Esophagus mucosa (tissue), 1 donor: ENCODE measurements at regions not wholly inside any gene's neighbourhood (a gene's known extent, or its start where the extent isn't known, plus 50 kb on each side); places are given as distances from the start of the nearest gene placed in this dataset.
A peak's percentile ranks its signal among the peaks of the same experiment; 100 is the strongest.
"Not testable (repeated sequence)": the region's sequence is repeated elsewhere in the genome, so short reads cannot be mapped to it uniquely, and the experiment has no call there.

Source experiments
- ATAC-seq: fragments of 200-7000 bp; cut with Tn5 transposase; one replicate; pipeline ENCODE4 v1.9.1; 2020
- donor health status: DM: yes; HTN: yes; CAD: no.

GRCh38 chr16:86240716-86241363 lies 269.5 kb upstream of the FOXF1 start:
- ATAC-seq, result no peak

DNA sequence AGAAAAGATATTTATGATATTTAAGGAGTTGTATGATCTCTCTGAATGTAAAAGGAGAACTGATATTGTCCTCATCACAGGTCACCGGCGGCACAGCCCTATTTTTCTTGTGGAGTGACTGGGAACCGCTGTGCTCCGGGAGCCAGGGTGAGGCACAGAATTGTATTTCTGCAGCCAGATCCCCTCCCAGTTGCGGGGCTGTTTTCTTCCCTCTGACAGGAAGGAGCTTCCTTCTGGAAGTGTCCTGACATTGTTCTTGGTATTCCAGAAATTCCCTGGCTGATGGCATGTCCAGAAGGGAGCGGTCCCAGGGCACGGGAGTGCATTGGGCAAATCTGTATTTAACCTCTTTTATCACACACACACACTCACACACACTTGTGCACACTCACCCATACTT lies 268.6 kb upstream of the FOXF1 start:
- no peak for ATAC-seq

GRCh38 chr16:86242244-86243122 lies 267.8 kb upstream of the FOXF1 start:
- ATAC-seq, result peak; percentile 15

DNA sequence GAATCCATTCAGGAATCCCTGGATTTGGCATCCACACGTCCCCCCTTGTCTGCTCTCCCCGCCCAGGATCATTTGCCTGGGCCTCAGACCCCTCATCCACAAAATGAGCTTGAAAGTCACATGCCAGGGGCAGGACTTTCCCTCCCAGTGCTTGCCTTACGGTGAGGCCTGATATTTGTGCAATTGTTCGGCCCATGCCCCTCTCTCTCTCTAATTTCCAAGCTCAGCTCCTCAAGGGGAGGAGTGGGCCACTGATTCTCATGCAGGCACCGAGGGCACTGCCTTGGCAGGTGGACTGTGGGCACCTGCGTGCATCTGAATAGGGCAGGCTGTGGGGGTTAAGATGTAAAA lies 267.2 kb upstream of the FOXF1 start:
- ATAC-seq, result no peak

- ATAC-seq, result no peak
Observed at GRCh38 chr16:86243571-86244154, 266.7 kb upstream of the FOXF1 start.

DNA sequence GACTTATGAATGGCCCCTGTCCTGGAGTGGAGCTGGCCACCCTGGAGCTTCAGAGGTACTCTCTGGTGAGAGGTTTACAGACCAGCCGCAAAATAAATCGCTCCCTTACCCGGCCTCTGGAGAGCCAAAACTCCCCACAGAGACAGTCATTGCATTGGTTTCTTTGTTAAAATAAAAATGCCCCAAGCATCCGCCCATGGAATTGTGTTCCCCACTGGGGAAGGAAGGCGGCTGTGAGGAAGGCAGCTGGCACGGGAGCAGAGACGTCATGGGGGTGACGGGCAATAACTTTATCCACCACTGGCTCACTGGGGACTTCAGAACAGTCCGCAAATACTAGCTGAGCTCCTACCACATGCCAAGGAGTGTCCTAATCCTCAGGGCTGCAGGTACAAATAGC lies 266.2 kb upstream of the FOXF1 start:
- no peak for ATAC-seq

DNA sequence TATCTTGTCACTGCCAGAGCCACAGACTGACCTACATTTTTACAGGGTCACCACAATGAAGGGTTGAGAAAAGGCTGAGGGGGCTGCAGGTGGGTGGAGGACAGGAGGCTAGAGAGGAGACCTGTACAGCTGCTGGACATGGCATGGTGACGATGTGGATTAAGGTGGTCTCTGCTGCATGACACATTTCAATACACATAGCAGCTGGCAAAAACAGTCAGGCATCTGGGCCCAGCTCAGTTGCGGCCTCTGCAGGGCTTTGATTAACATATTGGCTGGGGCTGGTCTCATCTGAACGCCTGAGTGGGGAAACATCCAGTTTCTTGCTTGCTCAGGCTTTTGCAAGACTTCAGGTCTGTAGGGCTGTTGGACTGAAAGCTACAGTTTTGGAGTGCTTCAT lies 265.4 kb upstream of the FOXF1 start:
- ATAC-seq, result no peak

DNA sequence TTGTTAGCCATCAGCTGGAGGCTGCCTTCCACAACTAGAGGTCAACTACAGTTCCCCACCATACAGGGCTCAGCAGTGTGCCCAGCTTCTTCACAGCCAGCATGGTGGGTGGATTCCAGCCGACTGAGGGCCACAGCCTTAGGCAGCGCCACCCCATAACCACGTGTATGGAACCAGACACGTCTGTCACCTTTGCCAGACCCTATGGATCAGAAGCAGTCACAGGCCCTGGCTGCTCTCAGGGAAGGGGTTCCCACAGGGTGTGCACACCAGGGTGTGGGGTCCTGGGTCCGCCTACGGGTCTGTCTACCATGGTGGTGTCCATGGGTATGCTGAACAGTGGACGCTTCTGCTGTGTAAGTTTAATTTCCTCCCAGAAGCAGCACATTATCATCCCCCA lies 265.0 kb upstream of the FOXF1 start:
- no peak for ATAC-seq

DNA sequence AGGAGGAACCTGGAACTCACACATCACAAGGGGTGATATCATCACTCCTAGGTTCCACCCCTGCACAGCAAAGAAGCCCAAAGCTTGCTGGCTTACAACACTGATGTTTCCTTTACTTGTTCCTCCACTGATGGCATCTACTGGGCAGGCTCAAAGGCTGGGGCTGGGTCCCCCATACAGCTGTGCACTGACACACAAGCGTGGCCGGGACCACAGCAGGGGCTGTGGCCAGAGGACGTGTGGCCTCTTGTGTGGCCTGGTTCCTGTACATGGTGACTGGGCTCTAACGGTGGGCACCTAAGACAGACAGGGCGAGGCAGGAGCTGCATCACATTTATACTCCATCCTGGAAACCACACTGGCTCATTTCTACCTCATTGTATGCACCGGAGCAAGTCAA lies 264.4 kb upstream of the FOXF1 start:
- no peak for ATAC-seq

GRCh38 chr16:86248310-86248905 lies 261.9 kb upstream of the FOXF1 start:
- ATAC-seq, result no peak

DNA sequence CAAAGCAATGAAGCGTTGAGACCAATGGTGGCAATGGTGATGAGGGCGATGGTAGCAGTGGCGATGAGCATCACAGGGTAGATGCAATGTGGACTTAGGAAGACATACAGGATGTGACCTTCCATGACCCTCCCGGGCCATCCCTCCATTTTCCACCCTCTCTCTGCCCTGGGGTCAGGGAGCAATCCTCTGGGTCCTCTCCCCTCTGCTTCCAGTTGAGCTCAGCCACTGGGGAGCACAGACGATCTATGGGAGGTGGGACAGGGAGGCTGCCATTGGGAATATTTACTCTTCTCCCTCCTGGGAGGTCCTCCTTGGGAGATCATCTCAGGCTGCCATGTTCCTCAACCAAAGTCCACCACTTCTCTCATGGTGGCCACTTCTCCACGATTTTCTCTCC lies 260.7 kb upstream of the FOXF1 start:
- ATAC-seq, result no peak

- ATAC-seq, result no peak
Observed at GRCh38 chr16:86251682-86252081, 258.6 kb upstream of the FOXF1 start.

DNA sequence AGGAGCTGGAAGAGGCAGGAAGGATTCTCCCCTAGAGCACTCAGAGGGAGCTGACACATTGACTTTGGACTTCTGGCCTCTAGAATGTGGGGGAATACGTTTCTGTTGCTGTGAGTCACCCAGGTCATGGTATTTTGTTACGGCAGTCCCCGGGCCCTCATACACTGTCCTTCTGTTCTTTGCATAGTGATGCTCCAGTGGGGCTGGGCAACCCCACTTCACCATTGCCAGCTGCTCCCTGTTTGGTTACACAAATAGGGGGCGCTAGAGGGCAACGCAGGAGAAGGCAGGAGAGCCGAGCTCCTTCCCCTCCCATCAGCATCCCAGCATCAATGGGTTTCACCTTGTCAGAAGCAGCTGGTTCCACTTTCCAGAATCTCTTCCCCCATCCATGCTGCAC lies 257.7 kb upstream of the FOXF1 start:
- ATAC-seq, result no peak

DNA sequence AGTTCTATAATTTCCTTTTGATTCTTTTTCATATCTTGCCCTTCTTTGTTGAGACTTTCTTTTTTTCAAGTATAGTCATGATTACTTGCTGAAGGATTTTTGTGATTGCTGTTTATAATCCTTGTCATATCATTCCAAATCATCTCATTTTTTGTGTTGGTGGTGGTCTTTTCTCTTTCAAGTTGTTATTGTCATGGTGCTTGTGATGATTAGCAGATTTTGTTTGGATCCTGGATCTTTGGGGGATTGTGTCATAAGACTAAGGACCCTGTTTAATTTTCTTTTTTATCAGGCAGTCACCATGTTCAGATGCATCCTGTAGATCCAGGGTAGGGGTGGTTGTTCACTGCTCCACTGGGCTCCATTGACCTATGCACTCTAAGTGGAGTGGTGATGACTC lies 254.4 kb upstream of the FOXF1 start:
- no peak for ATAC-seq

- no peak for ATAC-seq
Observed at GRCh38 chr16:86256995-86257394, 253.3 kb upstream of the FOXF1 start.

GRCh38 chr16:86257546-86257945 lies 252.8 kb upstream of the FOXF1 start:
- ATAC-seq, result no peak

- no peak for ATAC-seq
Observed at GRCh38 chr16:86258713-86259112, 251.6 kb upstream of the FOXF1 start.

DNA sequence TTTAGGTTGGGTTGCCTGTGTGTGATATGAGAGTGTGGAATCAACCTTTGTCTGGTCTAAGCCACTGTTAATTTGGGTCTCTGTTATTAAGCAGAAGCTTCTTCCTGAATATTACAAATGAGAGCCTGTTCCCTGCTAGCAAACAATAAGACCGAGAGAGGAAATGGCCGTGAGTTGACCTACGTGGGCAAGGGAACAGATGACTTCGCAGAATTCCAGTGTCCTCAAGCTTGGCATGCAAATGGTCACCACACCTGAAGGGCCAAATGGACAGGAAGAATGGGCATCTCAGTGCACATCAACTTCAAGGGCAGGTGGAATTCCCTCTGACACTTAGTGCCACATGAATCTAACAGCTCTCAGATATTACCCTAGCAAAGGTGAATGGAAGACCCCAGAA lies 250.8 kb upstream of the FOXF1 start:
- no peak for ATAC-seq

DNA sequence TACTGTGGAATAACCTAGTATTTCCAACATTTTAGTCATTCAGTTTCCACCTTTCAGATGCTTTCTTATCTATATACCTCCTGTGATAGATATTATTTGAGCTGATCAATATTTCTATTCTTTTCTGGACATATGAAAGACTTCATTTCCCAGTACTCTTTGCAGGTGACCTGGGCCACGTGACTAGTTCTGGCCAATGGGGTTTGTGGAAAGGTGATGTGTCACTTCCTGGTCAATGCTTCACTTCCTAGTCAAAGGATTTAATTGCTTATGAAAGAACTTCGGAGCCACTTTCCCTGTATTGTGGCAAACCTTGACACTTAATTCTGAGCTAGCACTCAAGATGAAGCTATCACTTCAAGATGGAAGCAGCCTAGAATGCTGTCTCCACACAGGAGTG lies 248.9 kb upstream of the FOXF1 start:
- ATAC-seq, result no peak

DNA sequence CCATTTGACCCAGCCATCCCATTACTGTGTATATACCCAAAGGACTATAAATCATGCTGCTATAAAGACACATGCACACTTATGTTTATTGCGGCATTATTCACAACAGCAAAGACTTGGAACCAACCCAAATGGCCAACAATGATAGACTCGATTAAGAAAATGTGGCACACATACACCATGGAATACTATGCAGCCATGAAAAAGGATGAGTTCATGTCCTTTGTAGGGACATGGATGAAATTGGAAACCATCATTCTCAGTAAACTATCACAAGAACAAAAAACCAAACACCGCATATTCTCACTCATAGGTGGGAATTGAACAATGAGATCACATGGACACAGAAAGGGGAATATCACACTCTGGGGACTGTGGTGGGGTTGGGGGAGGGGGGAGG lies 242.7 kb upstream of the FOXF1 start:
- ATAC-seq, result not testable (repeated sequence)

- ATAC-seq, result no peak
Observed at GRCh38 chr16:86270696-86271095, 239.6 kb upstream of the FOXF1 start.

- no peak for ATAC-seq
Observed at GRCh38 chr16:86272744-86273143, 237.6 kb upstream of the FOXF1 start.

DNA sequence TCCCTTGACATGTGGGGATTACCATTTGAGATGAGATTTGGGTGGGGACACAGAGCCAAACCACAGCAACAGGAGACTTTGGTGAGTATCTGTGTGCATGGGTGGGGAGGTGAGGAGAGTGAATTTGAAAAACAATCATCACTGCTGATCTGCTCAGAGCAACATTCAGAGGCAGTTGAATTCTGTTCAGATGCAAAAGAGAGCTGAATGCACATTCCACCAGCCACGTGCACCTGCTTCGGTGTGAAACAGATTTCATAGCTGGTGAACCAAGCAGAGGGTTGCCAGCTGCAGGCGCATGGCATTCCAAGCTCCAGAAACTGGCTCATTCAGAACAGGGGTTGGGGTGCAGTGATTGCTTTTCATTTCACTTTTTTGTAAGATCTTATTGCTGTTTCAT lies 233.1 kb upstream of the FOXF1 start:
- ATAC-seq, result no peak

DNA sequence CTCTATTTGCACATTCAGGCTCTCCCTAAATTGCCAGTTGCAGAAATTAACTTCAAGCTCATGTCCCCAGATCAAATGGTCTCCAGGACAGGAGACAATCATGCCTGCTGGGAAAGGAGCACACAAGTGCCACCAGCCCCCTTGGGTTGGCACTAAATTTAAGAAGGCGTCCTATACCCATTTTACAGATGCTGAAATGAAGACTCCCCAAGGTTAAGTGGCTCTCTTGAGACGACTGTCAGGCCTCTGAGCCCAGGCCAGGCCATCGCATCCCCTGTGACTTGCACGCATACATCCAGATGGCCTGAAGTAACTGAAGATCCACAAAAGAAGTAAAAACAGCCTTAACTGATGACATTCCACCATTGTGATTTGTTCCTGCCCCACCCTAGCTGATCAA lies 232.5 kb upstream of the FOXF1 start:
- ATAC-seq, result not testable (repeated sequence)
